ENCODE measurements at regions not wholly inside any gene's neighbourhood (a gene's known extent, or its start where the extent isn't known, plus 50 kb on each side); places are given as distances from the start of the nearest gene placed in this dataset.

- no peaks in the 10 kb centered on the region for H3K36me3 ChIP-seq (ENCODE audit: insufficient read depth, low read length)
- no peaks in the 10 kb centered on the region for H3K4me1 ChIP-seq (ENCODE audit: insufficient read depth, low read length, severe bottlenecking)
- no peak overlapping the region for H2AFZ ChIP-seq (ENCODE audit: low read length)
- TF ChIP-seq CTCF (IDR thresholded peaks at IDR 0.05; ENCODE audit: low read length) = no peak
- no peak for TF ChIP-seq EZH2 (IDR thresholded peaks at IDR 0.05; ENCODE audit: borderline replicate concordance, low read length)
- H3F3A ChIP-seq (ENCODE audit: insufficient read depth, low read length) = no peaks in the 10 kb centered on the region
- no peak overlapping the region for H3K4me3 ChIP-seq (ENCODE audit: low read depth, low read length, poor library complexity, severe bottlenecking)
- H3K4me2 ChIP-seq (ENCODE audit: low read length) = no peak overlapping the region
- no peaks in the 10 kb centered on the region for H3K9me2 ChIP-seq (ENCODE audit: low read depth, low read length)
- H3K79me2 ChIP-seq (ENCODE audit: insufficient read depth, low read length) = no peaks in the 10 kb centered on the region
- no peak overlapping the region for H3K9ac ChIP-seq (ENCODE audit: low read length)
- H3K27ac ChIP-seq (ENCODE audit: low read depth, low read length, poor library complexity, severe bottlenecking) = no peak overlapping the region
- H4K20me1 ChIP-seq (ENCODE audit: insufficient read depth, low read length) = no peaks in the 10 kb centered on the region
- peaks cover 3% of the 10 kb centered on the region; the same call in 1 of the 2 replicates for H3K9me3 ChIP-seq (ENCODE audit: low read length)
- H3K27me3 ChIP-seq (ENCODE audit: insufficient read depth, low read length) = no peaks in the 10 kb centered on the region
Observed at GRCh38 chr7:91459539-91459938, 195.3 kb downstream of the FZD1 start.

GRCh38 chr7:91462316-91462715 lies 198.1 kb downstream of the FZD1 start:
- Histone ChIP-seq H3K36me3 (ENCODE audit: insufficient read depth, low read length) (no peaks in the 10 kb centered on the region), H3K9ac (ENCODE audit: low read length) (no peak overlapping the region), H3K27me3 (ENCODE audit: insufficient read depth, low read length) (no peaks in the 10 kb centered on the region), H3F3A (ENCODE audit: insufficient read depth, low read length) (no peaks in the 10 kb centered on the region), H4K20me1 (ENCODE audit: insufficient read depth, low read length) (no peaks in the 10 kb centered on the region), H3K9me2 (ENCODE audit: low read depth, low read length) (no peaks in the 10 kb centered on the region), H3K79me2 (ENCODE audit: insufficient read depth, low read length) (no peaks in the 10 kb centered on the region), H3K4me1 (ENCODE audit: insufficient read depth, low read length, severe bottlenecking) (no peaks in the 10 kb centered on the region), H3K27ac (ENCODE audit: low read depth, low read length, poor library complexity, severe bottlenecking) (no peak overlapping the region), H2AFZ (ENCODE audit: low read length) (no peak overlapping the region), H3K4me2 (ENCODE audit: low read length) (no peak overlapping the region), H3K9me3 (ENCODE audit: low read length) (peaks cover 3% of the 10 kb centered on the region; the same call in 1 of the 2 replicates), H3K4me3 (ENCODE audit: low read depth, low read length, poor library complexity, severe bottlenecking) (no peak overlapping the region)
- no peak for TF ChIP-seq CTCF (IDR thresholded peaks at IDR 0.05; ENCODE audit: low read length)
- no peak for TF ChIP-seq EZH2 (IDR thresholded peaks at IDR 0.05; ENCODE audit: borderline replicate concordance, low read length)

- H3K4me1 ChIP-seq (ENCODE audit: insufficient read depth, low read length, severe bottlenecking) = no peaks in the 10 kb centered on the region
- H3K4me2 ChIP-seq (ENCODE audit: low read length) = no peak overlapping the region
- no peaks in the 10 kb centered on the region for H4K20me1 ChIP-seq (ENCODE audit: insufficient read depth, low read length)
- H3K9me3 ChIP-seq (ENCODE audit: low read length) = no peaks in the 10 kb centered on the region
- no peak overlapping the region for H2AFZ ChIP-seq (ENCODE audit: low read length)
- no peak overlapping the region for H3K27ac ChIP-seq (ENCODE audit: low read depth, low read length, poor library complexity, severe bottlenecking)
- H3K27me3 ChIP-seq (ENCODE audit: insufficient read depth, low read length) = no peaks in the 10 kb centered on the region
- TF ChIP-seq CTCF (IDR thresholded peaks at IDR 0.05; ENCODE audit: low read length) = no peak
- TF ChIP-seq EZH2 (IDR thresholded peaks at IDR 0.05; ENCODE audit: borderline replicate concordance, low read length) = no peak
- no peaks in the 10 kb centered on the region for H3K36me3 ChIP-seq (ENCODE audit: insufficient read depth, low read length)
- H3F3A ChIP-seq (ENCODE audit: insufficient read depth, low read length) = no peaks in the 10 kb centered on the region
- H3K9me2 ChIP-seq (ENCODE audit: low read depth, low read length) = no peaks in the 10 kb centered on the region
- H3K79me2 ChIP-seq (ENCODE audit: insufficient read depth, low read length) = no peaks in the 10 kb centered on the region
- no peak overlapping the region for H3K4me3 ChIP-seq (ENCODE audit: low read depth, low read length, poor library complexity, severe bottlenecking)
- no peak overlapping the region for H3K9ac ChIP-seq (ENCODE audit: low read length)
Observed at GRCh38 chr7:91463330-91463729, 199.1 kb downstream of the FZD1 start.

Data from OCI-LY1 (cell line).